H1 (cell line): ENCODE measurements at regions not wholly inside any gene's neighbourhood (a gene's known extent, or its start where the extent isn't known, plus 50 kb on each side); places are given as distances from the start of the nearest gene placed in this dataset.

Experiments
- CTCF ChIA-PET: fragments of 300-600 bp; sonication (Branson Sonifier 250); formaldehyde crosslinking; loops from one replicate; lab custom pipeline; 2021; ENCODE audit not compliant: partially characterized antibody; lab: Charles Lee
- POLR2A ChIA-PET: fragments of 300-600 bp; sonication (Branson Sonifier 250); formaldehyde crosslinking; loops from one replicate; lab custom pipeline; 2021; ENCODE audit warnings: inconsistent platforms; ENCODE audit not compliant: partially characterized antibody; lab: Charles Lee
- DNase-seq, 2 experiments: peaks; one replicate each; pipeline versions ENCODE4 v3.0.0 to v3.0.0-alpha.2; 2010 to 2022; ENCODE audit warnings: low spot score in 2 of 2, low read depth in 1 of 2, mixed read lengths in 1 of 2
- FAIRE-seq: peaks from 2 replicates; lab custom pipeline; 2011; peaks lifted over from hg19 to GRCh38; lab: Jason Lieb, UNC
- H2AFZ ChIP-seq: 2 replicates; pipeline ENCODE4 v1.8.1; 2012; ENCODE audit warnings: low read length, inconsistent platforms
- H2AK5ac ChIP-seq: 2 replicates; pipeline ENCODE4 v1.6.1; 2013; ENCODE audit warnings: low read depth, low read length
- H2BK120ac ChIP-seq: replicated peaks from 2 replicates; pipeline ENCODE3; 2013; ENCODE audit warnings: low read depth, low read length, inconsistent platforms
- H2BK12ac ChIP-seq: 2 replicates; pipeline ENCODE4 v1.6.1; 2013; ENCODE audit warnings: low read depth, low read length
- H2BK15ac ChIP-seq: 2 replicates; pipeline ENCODE4 v1.6.1; 2013; ENCODE audit warnings: low read length
- H2BK20ac ChIP-seq: 2 replicates; pipeline ENCODE4 v1.6.1; 2013; ENCODE audit warnings: low read length
- H2BK5ac ChIP-seq: 2 replicates; pipeline ENCODE4 v1.6.1; 2013; ENCODE audit warnings: low read depth, low read length
- H3K14ac ChIP-seq: 2 replicates; pipeline ENCODE4 v1.6.1; 2013; ENCODE audit warnings: inconsistent platforms; ENCODE audit not compliant: insufficient read length
- H3K18ac ChIP-seq: 2 replicates; pipeline ENCODE4 v1.6.1; 2013; ENCODE audit warnings: low read length; ENCODE audit errors: extremely low read depth
- H3K23ac ChIP-seq: 2 replicates; pipeline ENCODE4 v1.6.1; 2013; ENCODE audit warnings: inconsistent platforms; ENCODE audit not compliant: insufficient read length
- H3K23me2 ChIP-seq: 2 replicates; pipeline ENCODE4 v1.6.1; 2013; ENCODE audit warnings: low read depth, low read length
- H3K27ac ChIP-seq: 2 replicates; pipeline ENCODE4 v1.6.1; 2011; ENCODE audit warnings: low read depth, low read length, inconsistent platforms
- H3K27me3 ChIP-seq, 4 experiments: replicated peaks in 1 of 4; 1 replicate in 1 of 4; 2 replicates in 3 of 4; pipeline versions ENCODE4 v1.6.1 to v1.8.1; 2011 to 2013; ENCODE audit warnings: low read length in 3 of 4, mild to moderate bottlenecking in 3 of 4, inconsistent platforms in 2 of 4, mixed read lengths in 2 of 4, moderate library complexity in 1 of 4; ENCODE audit not compliant: control insufficient read depth in 3 of 4, insufficient read depth in 3 of 4; ENCODE audit errors: extremely low read depth in 1 of 4
- H3K36me3 ChIP-seq, 4 experiments: 2 replicates each; pipeline versions ENCODE4 v1.6.1 to v1.8.1; 2011 to 2013; ENCODE audit warnings: mild to moderate bottlenecking in 4 of 4, low read length in 3 of 4, moderate library complexity in 2 of 4, control low read depth in 1 of 4, inconsistent platforms in 1 of 4; ENCODE audit not compliant: insufficient read depth in 4 of 4, control insufficient read depth in 2 of 4
- H3K4ac ChIP-seq: replicated peaks from 2 replicates; pipeline ENCODE3; 2013; ENCODE audit warnings: low read length, low read depth, mixed read lengths, inconsistent platforms; ENCODE audit not compliant: insufficient read length
- H3K4me1 ChIP-seq, 4 experiments: replicated peaks in 1 of 4; 1 replicate in 1 of 4; 2 replicates in 3 of 4; pipeline versions ENCODE4 v1.6.1 to v1.8.1; 2011 to 2013; ENCODE audit warnings: low read length in 3 of 4, inconsistent platforms in 2 of 4, mixed read lengths in 1 of 4; ENCODE audit not compliant: insufficient read depth in 4 of 4, control insufficient read depth in 3 of 4
- H3K4me2 ChIP-seq, 2 experiments: 2 replicates each; pipeline versions ENCODE4 v1.6.1 to v1.8.1; 2011 to 2013; ENCODE audit warnings: low read depth in 2 of 2, low read length in 2 of 2, control low read depth in 1 of 2, inconsistent platforms in 1 of 2, mild to moderate bottlenecking in 1 of 2; ENCODE audit not compliant: insufficient read depth in 1 of 2
- H3K4me3 ChIP-seq, 4 experiments: fragments of 200-600, 300-600 bp in 1 of 4; sonication (generic), shearing (Covaris generic), sonication (Bioruptor Twin) in 1 of 4; 2 replicates each; pipeline versions ENCODE4 v1.5.1 to v1.8.1; 2011 to 2016; ENCODE audit warnings: low read length in 4 of 4, low read depth in 3 of 4, control low read depth in 2 of 4, inconsistent platforms in 2 of 4, mild to moderate bottlenecking in 2 of 4, mixed read lengths in 1 of 4, moderate library complexity in 1 of 4; ENCODE audit not compliant: insufficient read depth in 2 of 4; ENCODE audit errors: extremely low read depth in 1 of 4
- H3K56ac ChIP-seq: replicated peaks from 2 replicates; pipeline ENCODE3; 2013; ENCODE audit warnings: low read depth, mild to moderate bottlenecking, mixed read lengths, low read length, inconsistent platforms; ENCODE audit not compliant: insufficient read length
- H3K79me1 ChIP-seq: 2 replicates; pipeline ENCODE4 v1.6.1; 2013; ENCODE audit warnings: low read depth, low read length, control low read depth
- H3K79me2 ChIP-seq, 2 experiments: 2 replicates each; pipeline versions ENCODE4 v1.6.1 to v1.8.1; 2012 to 2013; ENCODE audit warnings: low read length in 2 of 2, mild to moderate bottlenecking in 2 of 2, inconsistent platforms in 1 of 2; ENCODE audit not compliant: insufficient read depth in 2 of 2, control insufficient read depth in 1 of 2
- H3K9ac ChIP-seq, 4 experiments: replicated peaks in 1 of 4; 1 replicate in 1 of 4; 2 replicates in 3 of 4; pipeline versions ENCODE4 v1.6.1 to v1.8.1; 2011 to 2013; ENCODE audit warnings: low read depth in 3 of 4, low read length in 3 of 4, control low read depth in 2 of 4, mild to moderate bottlenecking in 2 of 4, moderate library complexity in 2 of 4, inconsistent platforms in 1 of 4; ENCODE audit errors: extremely low read depth in 1 of 4
- H3K9me3 ChIP-seq, 2 experiments: 2 replicates each; pipeline versions ENCODE4 v1.6.1 to v1.8.1; 2012 to 2013; ENCODE audit warnings: mild to moderate bottlenecking in 2 of 2, moderate library complexity in 2 of 2, control low read depth in 1 of 2, inconsistent platforms in 1 of 2, low read depth in 1 of 2, low read length in 1 of 2, mixed read lengths in 1 of 2; ENCODE audit not compliant: insufficient read depth in 2 of 2
- H4K20me1 ChIP-seq, 2 experiments: replicated peaks in 1 of 2; 2 replicates each; pipeline versions ENCODE3 to v1.8.1; 2011 to 2013; ENCODE audit warnings: inconsistent platforms in 2 of 2, low read length in 2 of 2, mild to moderate bottlenecking in 1 of 2; ENCODE audit not compliant: insufficient read depth in 2 of 2, control insufficient read depth in 1 of 2
- H4K5ac ChIP-seq: 2 replicates; pipeline ENCODE4 v1.6.1; 2013; ENCODE audit warnings: low read length, low read depth, mixed read lengths, inconsistent platforms; ENCODE audit not compliant: insufficient read length
- H4K8ac ChIP-seq: 2 replicates; pipeline ENCODE4 v1.8.0; 2013; ENCODE audit warnings: mild to moderate bottlenecking, moderate library complexity, low read length, inconsistent platforms; ENCODE audit not compliant: insufficient read depth; ENCODE audit errors: extremely low read depth
- H4K91ac ChIP-seq: replicated peaks from 2 replicates; pipeline ENCODE3; 2013; ENCODE audit warnings: low read length, mixed read lengths, inconsistent platforms; ENCODE audit not compliant: insufficient read length
- BCL11A ChIP-seq, 2 experiments: IDR thresholded peaks; one replicate each; pipeline ENCODE4 v1.6.1; 2011; ENCODE audit warnings: low read depth in 2 of 2, low read length in 2 of 2, mild to moderate bottlenecking in 2 of 2
- JUN ChIP-seq: IDR thresholded peaks from 2 replicates; pipeline ENCODE4 v1.6.1; 2011; ENCODE audit warnings: low read depth, mild to moderate bottlenecking, improper control_type of control experiment, low read length
- ZNF274 ChIP-seq: IDR thresholded peaks from 2 replicates; pipeline ENCODE4 v1.7.0; 2012; ENCODE audit warnings: low read length, borderline replicate concordance; ENCODE audit errors: extremely low read depth
- WGBS, 2 experiments: shearing (Covaris generic) in 1 of 2; methylation state at CpG; one replicate each; pipeline versions ENCODE4 v1.1.6 to v1.1.7; 2013 to 2015; ENCODE audit warnings: low lambda C conversion rate in 2 of 2, mixed read lengths in 2 of 2, inconsistent platforms in 1 of 2, low coverage in 1 of 2, missing lambda C conversion rate in 1 of 2; ENCODE audit not compliant: insufficient replicate concordance in 2 of 2, insufficient coverage in 1 of 2, insufficient read length in 1 of 2; ENCODE audit errors: extremely low coverage in 1 of 2, missing lambda C conversion rate in 1 of 2; 5-methylcytosine and 5-hydroxymethylcytosine counted together

DNA sequence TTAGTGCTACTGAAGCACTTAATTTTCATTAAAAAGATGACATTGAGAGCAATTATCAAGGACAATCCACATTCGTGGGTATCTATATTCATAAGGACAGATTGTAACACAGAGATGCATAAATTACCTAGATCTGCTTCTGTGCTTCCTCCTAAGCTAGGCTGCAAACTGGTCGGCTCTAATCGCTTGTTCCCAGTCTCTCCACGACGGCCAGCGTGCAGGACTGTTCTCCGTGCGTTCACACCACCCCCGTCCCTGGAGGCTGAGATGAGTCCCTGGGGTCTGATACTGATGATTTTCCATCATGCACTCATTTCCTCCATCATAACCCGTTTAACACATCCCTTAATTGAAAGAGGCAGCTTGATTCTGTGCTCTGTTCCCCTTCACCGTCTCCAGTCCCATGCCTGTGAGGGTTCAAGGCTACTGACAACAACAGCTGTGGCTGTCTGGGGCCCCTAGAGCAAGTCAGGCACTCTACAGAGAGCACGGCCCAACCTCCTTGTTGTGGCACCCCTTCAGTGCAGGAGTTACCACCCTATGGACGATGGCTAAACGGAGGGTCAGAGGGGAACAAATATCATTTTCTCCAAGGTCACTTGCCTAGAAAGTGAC lies 469.6 kb downstream of the NPHP4 start:
- no peak overlapping the region for H2BK12ac ChIP-seq
- no peak overlapping the region for H2AFZ ChIP-seq
- no peaks in the 10 kb centered on the region for H3K79me2 ChIP-seq
- H3K56ac ChIP-seq: no peak overlapping the region
- no peaks in the 10 kb centered on the region for H3K36me3 ChIP-seq
- POLR2A ChIA-PET: no interaction called here
- no peaks in the 10 kb centered on the region for H3K79me1 ChIP-seq
- H2BK120ac ChIP-seq: no peak overlapping the region
- H2BK15ac ChIP-seq: no peak overlapping the region
- CTCF ChIA-PET: interaction anchor here (0.7 to 3.4 kb wide), 7 partner anchors 8 to 695 kb away, joined by 3 to 16 read pairs (median 3); no protein-coding TSS in a partner anchor
- no peak overlapping the region for H3K23ac ChIP-seq
- H2BK20ac ChIP-seq: no peak overlapping the region
- H4K20me1 ChIP-seq: no peaks in the 10 kb centered on the region
- no peak overlapping the region for H2BK5ac ChIP-seq
- FAIRE-seq (no peak), DNase-seq (no peak)
- H3K27me3 ChIP-seq: peaks cover 0 to 3% (median 0%) of the 10 kb centered on the region in 4 experiments; a peak in 1 of 7 replicates
- H3K9ac ChIP-seq: no peak overlapping the region
- no peak overlapping the region for H4K91ac ChIP-seq
- H3K4me3 ChIP-seq: no peak overlapping the region
- no peak overlapping the region for H2AK5ac ChIP-seq
- no peak overlapping the region for H3K14ac ChIP-seq
- no peak overlapping the region for H4K8ac ChIP-seq
- no peak overlapping the region for H3K27ac ChIP-seq
- H3K18ac ChIP-seq: no peak overlapping the region
- no peaks in the 10 kb centered on the region for H3K9me3 ChIP-seq
- 95% methylated on average over 14 of the region's 14 CpGs; no CpG with 5 or more reads in 1 of the 2 experiments for WGBS, 2 experiments
- no peak overlapping the region for H3K4ac ChIP-seq
- no peak overlapping the region for H3K4me2 ChIP-seq
- no peak overlapping the region for H4K5ac ChIP-seq
- H3K23me2 ChIP-seq: no peaks in the 10 kb centered on the region
- H3K4me1 ChIP-seq: no peaks in the 10 kb centered on the region; a peak in 1 of 7 replicates
- no peak for TF ChIP-seq BCL11A (IDR thresholded peaks at IDR 0.05; ENCODE audit: low read depth in 2 of 2, low read length in 2 of 2)
- TF ChIP-seq JUN: no peak
- no peak for TF ChIP-seq ZNF274
